Pulmonary artery endothelial cell (primary cell): ENCODE measurements at regions not wholly inside any gene's neighbourhood (a gene's known extent, or its start where the extent isn't known, plus 50 kb on each side); places are given as distances from the start of the nearest gene placed in this dataset.
"Not testable (repeated sequence)": the region's sequence is repeated elsewhere in the genome, so short reads cannot be mapped to it uniquely, and the experiment has no call there.

ENCODE experiments used
- DNase-seq: peaks from one replicate; pipeline ENCODE4 v3.0.0-alpha.2; 2011; ENCODE audit warnings: low read depth, low spot score

GRCh38 chr7:86202833-86203232, 440.9 kb upstream of the GRM3 start:
- no peak for DNase-seq

- no peak for DNase-seq
Measured at GRCh38 chr7:86201767-86202166, 441.9 kb upstream of the GRM3 start.

GRCh38 chr7:86199881-86200614, 443.7 kb upstream of the GRM3 start:
- no peak for DNase-seq

GRCh38 chr7:86190351-86190750, 453.4 kb upstream of the GRM3 start:
- DNase-seq, result no peak

GRCh38 chr7:86181474-86181873, 462.2 kb upstream of the GRM3 start:
- no peak for DNase-seq

- DNase-seq, result no peak
Measured at GRCh38 chr7:86164827-86165226, 478.9 kb upstream of the GRM3 start.

GRCh38 chr7:86158111-86158510, 485.6 kb upstream of the GRM3 start:
- no peak for DNase-seq

GRCh38 chr7:86155623-86156022, 488.1 kb upstream of the GRM3 start:
- no peak for DNase-seq

- DNase-seq, result no peak
Measured at GRCh38 chr7:86152926-86153325, 490.8 kb upstream of the GRM3 start.

GRCh38 chr7:86149024-86149665, 494.6 kb upstream of the GRM3 start:
- DNase-seq, result no peak

- no peak for DNase-seq
Measured at GRCh38 chr7:86148501-86148900, 495.2 kb upstream of the GRM3 start.

GRCh38 chr7:86137343-86137742, 506.4 kb upstream of the GRM3 start:
- no peak for DNase-seq

- no peak for DNase-seq
Measured at GRCh38 chr7:86130268-86130667, 513.4 kb upstream of the GRM3 start.

GRCh38 chr7:86123476-86123875, 520.2 kb upstream of the GRM3 start:
- DNase-seq, result no peak

- no peak for DNase-seq
Measured at GRCh38 chr7:86094166-86094669, 549.5 kb upstream of the GRM3 start.

GRCh38 chr7:86091369-86091768, 552.3 kb upstream of the GRM3 start:
- DNase-seq, result no peak

- no peak for DNase-seq
Measured at GRCh38 chr7:86089455-86089854, 554.3 kb upstream of the GRM3 start.

GRCh38 chr7:86064572-86064971, 579.1 kb upstream of the GRM3 start:
- DNase-seq, result not testable (repeated sequence)

GRCh38 chr7:86058649-86059048, 585.1 kb upstream of the GRM3 start:
- no peak for DNase-seq

- DNase-seq, result no peak
Measured at GRCh38 chr7:86050918-86051317, 592.8 kb upstream of the GRM3 start.

- no peak for DNase-seq
Measured at GRCh38 chr7:86049910-86050309, 593.8 kb upstream of the GRM3 start.

GRCh38 chr7:86045197-86045596, 598.5 kb upstream of the GRM3 start:
- DNase-seq, result not testable (repeated sequence)

- no peak for DNase-seq
Measured at GRCh38 chr7:86025807-86026206, 617.9 kb upstream of the GRM3 start.
